CD4-positive, alpha-beta T cell (primary cell): ENCODE measurements at regions not wholly inside any gene's neighbourhood (a gene's known extent, or its start where the extent isn't known, plus 50 kb on each side); places are given as distances from the start of the nearest gene placed in this dataset.

Experiments
- ATAC-seq: fragments of 200-7000 bp; cut with Tn5 transposase; one replicate; pipeline ENCODE4 v1.10.0; 2022; ENCODE audit warnings: mild to moderate bottlenecking; ENCODE audit not compliant: poor library complexity
- CTCF ChIA-PET: fragments of 350-600 bp; sonication (Branson Sonifier 250); formaldehyde crosslinking; loops from one replicate; lab custom pipeline; 2021; ENCODE audit warnings: antibody characterized with exemption, inconsistent platforms; lab: Charles Lee
- POLR2A ChIA-PET: fragments of 350-600 bp; sonication (Branson Sonifier 250); formaldehyde crosslinking; loops from one replicate; lab custom pipeline; 2021; ENCODE audit warnings: antibody characterized with exemption, inconsistent platforms; lab: Charles Lee
- DNase-seq, 14 experiments: peaks; one replicate each; pipeline ENCODE4 v3.0.0-alpha.2; 2013 to 2020; ENCODE audit warnings: mixed read lengths in 2 of 14
- H3K27ac ChIP-seq, 2 donors: one replicate each; pipeline versions ENCODE4 v1.5.1 to v1.7.0; 2013; ENCODE audit warnings: low read length in 2 of 2, low read depth in 1 of 2, mild to moderate bottlenecking in 1 of 2
- H3K27me3 ChIP-seq, 2 experiments: 1 replicate in 1 of 2; 2 replicates in 1 of 2; pipeline versions ENCODE4 v1.6.1 to v1.7.0; 2013; ENCODE audit warnings: low read length in 2 of 2, control low read depth in 1 of 2, mild to moderate bottlenecking in 1 of 2, moderate library complexity in 1 of 2; ENCODE audit not compliant: insufficient read depth in 2 of 2, control insufficient read depth in 1 of 2
- H3K36me3 ChIP-seq: one replicate; pipeline ENCODE4 v1.6.1; 2013; ENCODE audit warnings: low read length, control low read depth; ENCODE audit not compliant: insufficient read depth
- H3K4me1 ChIP-seq: one replicate; pipeline ENCODE4 v1.6.1; 2013; ENCODE audit warnings: low read length, control low read depth; ENCODE audit not compliant: insufficient read depth
- H3K4me3 ChIP-seq: one replicate; pipeline ENCODE4 v1.5.1; 2013; ENCODE audit warnings: mild to moderate bottlenecking, low read length, moderate library complexity
- H3K9me3 ChIP-seq, 2 experiments: 1 replicate in 1 of 2; 2 replicates in 1 of 2; pipeline versions ENCODE4 v1.6.1 to v1.7.0; 2013; ENCODE audit warnings: low read length in 2 of 2, mild to moderate bottlenecking in 2 of 2, control low read depth in 1 of 2, moderate library complexity in 1 of 2; ENCODE audit not compliant: control insufficient read depth in 1 of 2, insufficient read depth in 1 of 2
- H3K27ac Mint-ChIP-seq: one replicate; pipeline ENCODE4 v1.8.0; 2020; ENCODE audit warnings: mixed read lengths
- H3K27me3 Mint-ChIP-seq: one replicate; pipeline ENCODE4 v1.8.0; 2021; ENCODE audit warnings: mixed read lengths
- H3K36me3 Mint-ChIP-seq: one replicate; pipeline ENCODE4 v1.8.0; 2021; ENCODE audit warnings: low read depth, mixed read lengths
- H3K4me1 Mint-ChIP-seq: one replicate; pipeline ENCODE4 v1.8.0; 2021; ENCODE audit warnings: low read depth, mixed read lengths
- H3K4me3 Mint-ChIP-seq: one replicate; pipeline ENCODE4 v1.8.0; 2020; ENCODE audit warnings: mild to moderate bottlenecking, mixed read lengths
- H3K9me3 Mint-ChIP-seq: one replicate; pipeline ENCODE4 v1.8.0; 2020; ENCODE audit warnings: mixed read lengths
- CTCF ChIP-seq: fragments of 200-600 bp; IDR thresholded peaks from one replicate; pipeline ENCODE4 v1.8.0; 2022; ENCODE audit warnings: antibody characterized with exemption, mild to moderate bottlenecking
- intact Hi-C, 2 experiments: fragments of 100-400 bp; cut with DNase I in 1 of 2; cut with micrococcal nuclease in 1 of 2; formaldehyde crosslinking; loops; one replicate each; pipeline versions ENCODE4 v1.15.1 to v1.9.0; 2023 to 2025; cut with DNase I, micrococcal nuclease

GRCh38 chr2:155109527-155109926, 411.0 kb downstream of the KCNJ3 start:
- Histone ChIP-seq H3K4me1 (no peaks in the 10 kb centered on the region), H3K36me3 (no peaks in the 10 kb centered on the region), H3K27ac (no peak overlapping the region), H3K9me3 (no peaks in the 10 kb centered on the region), H3K27me3 (no peaks in the 10 kb centered on the region), H3K4me3 (no peak overlapping the region)
- no peak for TF ChIP-seq CTCF
- Mint-ChIP-seq H3K4me3 (no peak overlapping the region), H3K27ac (no peak overlapping the region), H3K36me3 (no peaks in the 10 kb centered on the region), H3K9me3 (peaks cover 7% of the 10 kb centered on the region), H3K27me3 (no peaks in the 10 kb centered on the region), H3K4me1 (no peaks in the 10 kb centered on the region)
- ChIA-PET CTCF (no interaction called here), POLR2A (no interaction called here)
- intact Hi-C loops, result no loop called here
- no peak for ATAC-seq
- DNase-seq, result no peak

- POLR2A ChIA-PET, result no interaction called here
- Mint-ChIP-seq H3K27me3 (no peaks in the 10 kb centered on the region), H3K9me3 (peaks cover 4% of the 10 kb centered on the region), H3K4me1 (no peaks in the 10 kb centered on the region), H3K27ac (no peak overlapping the region), H3K4me3 (no peak overlapping the region), H3K36me3 (no peaks in the 10 kb centered on the region)
- Histone ChIP-seq H3K9me3 (peaks cover 0 to 6% of the 10 kb centered on the region in 2 experiments), H3K27ac (no peak overlapping the region), H3K27me3 (no peaks in the 10 kb centered on the region), H3K36me3 (no peaks in the 10 kb centered on the region), H3K4me3 (no peak overlapping the region), H3K4me1 (no peaks in the 10 kb centered on the region)
- DNase-seq (no peak), ATAC-seq (no peak)
- TF ChIP-seq CTCF, result no peak
- CTCF ChIA-PET, result no interaction called here
- intact Hi-C loops, result no loop called here
Measured at GRCh38 chr2:155100261-155100660, 401.8 kb downstream of the KCNJ3 start.

DNA sequence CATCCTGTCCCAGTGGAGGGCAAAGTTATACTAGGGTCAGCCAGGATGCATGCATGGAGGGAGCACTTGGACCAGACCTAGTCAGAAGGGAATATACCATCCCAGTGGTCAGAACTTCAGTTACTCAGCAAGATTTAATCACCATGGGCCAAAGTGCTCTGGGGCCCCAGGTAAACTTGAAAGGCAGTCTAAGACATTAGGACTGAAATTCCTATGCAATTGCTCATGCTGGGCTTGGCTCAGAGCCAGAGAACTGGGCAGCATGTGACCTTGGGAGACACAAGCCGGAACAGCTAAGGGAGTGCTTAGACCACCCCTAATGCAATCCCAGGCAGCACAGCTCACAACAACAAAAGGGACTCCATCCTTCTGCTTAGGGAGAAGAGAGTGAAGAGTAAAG, 401.3 kb downstream of the KCNJ3 start:
- Histone ChIP-seq H3K27me3 (no peaks in the 10 kb centered on the region), H3K36me3 (no peaks in the 10 kb centered on the region), H3K9me3 (peaks cover 0 to 6% of the 10 kb centered on the region in 2 experiments), H3K4me1 (no peaks in the 10 kb centered on the region), H3K4me3 (no peak overlapping the region), H3K27ac (no peak overlapping the region)
- POLR2A ChIA-PET, result no interaction called here
- H3K4me1 Mint-ChIP-seq, result no peaks in the 10 kb centered on the region
- H3K36me3 Mint-ChIP-seq, result no peaks in the 10 kb centered on the region
- DNase-seq (no peak), ATAC-seq (no peak)
- no peak for TF ChIP-seq CTCF
- no peak overlapping the region for H3K27ac Mint-ChIP-seq
- no peaks in the 10 kb centered on the region for H3K27me3 Mint-ChIP-seq
- intact Hi-C loops, result no loop called here
- CTCF ChIA-PET, result no interaction called here
- H3K4me3 Mint-ChIP-seq, result no peak overlapping the region
- peaks cover 4% of the 10 kb centered on the region for H3K9me3 Mint-ChIP-seq
